ENCODE measurements at regions not wholly inside any gene's neighbourhood (a gene's known extent, or its start where the extent isn't known, plus 50 kb on each side); places are given as distances from the start of the nearest gene placed in this dataset.

DNA sequence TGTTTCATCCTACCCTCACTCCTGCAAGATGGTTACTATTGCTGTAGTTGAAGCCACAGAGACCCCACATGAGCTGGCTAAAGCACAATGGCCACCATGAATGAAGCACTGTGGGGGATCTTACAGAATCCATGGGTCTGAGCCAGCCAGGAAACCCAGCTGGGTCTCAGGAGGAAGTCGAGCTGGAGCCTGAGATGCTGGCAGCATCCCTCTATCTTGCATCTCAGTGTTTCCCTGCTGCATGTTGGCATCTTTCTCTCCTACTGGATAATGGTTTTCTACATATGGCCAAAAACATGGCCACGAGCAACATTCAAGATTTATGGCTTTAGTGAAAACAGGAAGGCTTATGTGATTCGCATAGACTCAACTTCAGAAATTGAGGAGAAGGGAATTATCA is 219.3 kb upstream of the SNX19 start:
- H3K4me1 ChIP-seq, result no peaks in the 10 kb centered on the region
- WGBS, result 66% methylated on average over 3 of the region's 3 CpGs
- no peak overlapping the region for H3K4me3 ChIP-seq
- no peaks in the 10 kb centered on the region for H3K27me3 ChIP-seq
- no peak overlapping the region for H3K27ac ChIP-seq
- H3K36me3 ChIP-seq, result no peaks in the 10 kb centered on the region
- TF ChIP-seq CTCF (IDR thresholded peaks at IDR 0.05) (no peak), POLR2AphosphoS5 (IDR thresholded peaks at IDR 0.05) (no peak), POLR2A (IDR thresholded peaks at IDR 0.05) (no peak), EP300 (IDR thresholded peaks at IDR 0.05) (no peak)
- DNase-seq (ENCODE audit: low spot score in 2 of 2), result no peak
- H3K9me3 ChIP-seq, result no peaks in the 10 kb centered on the region

- no peak for DNase-seq (ENCODE audit: low spot score in 2 of 2)
- WGBS, result no CpG with 5 or more reads among the region's 1 CpG
- H3K4me3 ChIP-seq, result no peak overlapping the region
Observed at GRCh38 chr11:131136486-131136885, 220.2 kb upstream of the SNX19 start.

GRCh38 chr11:131137046-131137445 is 220.8 kb upstream of the SNX19 start:
- Histone ChIP-seq H3K9me3 (no peaks in the 10 kb centered on the region), H3K4me3 (no peak overlapping the region), H3K27ac (no peak overlapping the region), H3K36me3 (no peaks in the 10 kb centered on the region), H3K4me1 (no peaks in the 10 kb centered on the region), H3K27me3 (no peaks in the 10 kb centered on the region)
- DNase-seq (ENCODE audit: low spot score in 2 of 2), result no peak
- TF ChIP-seq CTCF (IDR thresholded peaks at IDR 0.05) (no peak), POLR2AphosphoS5 (IDR thresholded peaks at IDR 0.05) (no peak), POLR2A (IDR thresholded peaks at IDR 0.05) (no peak), EP300 (IDR thresholded peaks at IDR 0.05) (no peak)
- 79% methylated on average over 2 of the region's 2 CpGs for WGBS

More at GRCh38 chr11:131136486-131136885, 220.2 kb upstream of the SNX19 start:
- TF ChIP-seq POLR2A (IDR thresholded peaks at IDR 0.05) (no peak), EP300 (IDR thresholded peaks at IDR 0.05) (no peak), CTCF (IDR thresholded peaks at IDR 0.05) (no peak), POLR2AphosphoS5 (IDR thresholded peaks at IDR 0.05) (no peak)
- Histone ChIP-seq H3K36me3 (no peaks in the 10 kb centered on the region), H3K27ac (no peak overlapping the region), H3K27me3 (no peaks in the 10 kb centered on the region), H3K4me1 (no peaks in the 10 kb centered on the region), H3K9me3 (no peaks in the 10 kb centered on the region)

DNA sequence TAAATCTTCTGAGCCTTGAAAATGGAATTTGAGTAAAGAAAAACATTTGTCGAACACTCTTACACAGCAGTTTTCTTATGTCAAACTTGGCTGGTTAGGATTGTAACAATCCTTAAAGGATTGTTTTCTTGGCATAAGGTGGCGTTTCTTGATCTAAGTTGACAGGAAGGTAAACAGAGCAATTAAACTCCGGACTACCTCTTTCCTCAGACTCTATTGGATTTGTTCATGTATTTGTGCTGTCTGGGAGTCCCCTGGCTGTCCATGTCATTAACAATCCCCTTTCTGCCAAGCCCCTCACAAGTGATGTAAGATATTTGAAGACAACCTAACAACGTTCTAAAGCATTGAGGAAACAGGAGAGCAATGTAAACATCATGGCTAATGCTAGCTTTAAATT is 222.5 kb upstream of the SNX19 start:
- Histone ChIP-seq H3K9me3 (no peaks in the 10 kb centered on the region), H3K36me3 (no peaks in the 10 kb centered on the region), H3K27ac (no peak overlapping the region), H3K27me3 (no peaks in the 10 kb centered on the region), H3K4me1 (no peaks in the 10 kb centered on the region), H3K4me3 (no peak overlapping the region)
- 54% methylated on average over 4 of the region's 4 CpGs for WGBS
- TF ChIP-seq POLR2A (IDR thresholded peaks at IDR 0.05) (no peak), CTCF (IDR thresholded peaks at IDR 0.05) (no peak), POLR2AphosphoS5 (IDR thresholded peaks at IDR 0.05) (no peak), EP300 (IDR thresholded peaks at IDR 0.05) (no peak)
- no peak for DNase-seq (ENCODE audit: low spot score in 2 of 2)

DNA sequence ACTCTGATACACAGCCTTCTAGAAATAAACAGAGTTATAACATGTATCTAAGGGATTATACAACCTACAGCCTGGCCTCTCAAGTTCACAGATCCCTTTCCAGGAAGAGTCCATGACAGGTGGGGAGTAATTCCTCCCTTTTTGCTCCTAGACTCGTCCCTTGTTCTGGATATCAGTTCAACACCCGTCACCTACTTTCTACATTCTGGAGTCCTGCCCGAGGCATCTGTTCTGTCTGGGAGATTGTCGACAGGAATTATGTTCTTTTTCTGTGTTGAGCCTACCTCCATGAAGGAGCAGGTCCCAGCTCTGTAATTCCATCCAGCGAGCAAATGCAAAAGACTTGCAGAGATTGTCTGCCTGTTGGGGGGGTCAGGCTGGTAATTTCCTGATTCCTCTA is 224.6 kb upstream of the NTM start:
- Histone ChIP-seq H3K4me3 (no peak overlapping the region), H3K9me3 (no peaks in the 10 kb centered on the region), H3K36me3 (no peaks in the 10 kb centered on the region), H3K27me3 (no peaks in the 10 kb centered on the region), H3K27ac (no peak overlapping the region), H3K4me1 (no peaks in the 10 kb centered on the region)
- no peak for DNase-seq (ENCODE audit: low spot score in 2 of 2)
- no peak for TF ChIP-seq EP300 (IDR thresholded peaks at IDR 0.05)
- TF ChIP-seq CTCF (IDR thresholded peaks at IDR 0.05), result no peak
- WGBS, result 64% methylated on average over 5 of the region's 5 CpGs
